Heart left ventricle (tissue), 16 donors: ENCODE measurements at regions not wholly inside any gene's neighbourhood (a gene's known extent, or its start where the extent isn't known, plus 50 kb on each side); places are given as distances from the start of the nearest gene placed in this dataset.

Experiments
- ATAC-seq, 4 donors: fragments of 200-7000 bp; cut with Tn5 transposase; one replicate each; pipeline ENCODE4 v1.9.1; 2020 to 2022; ENCODE audit warnings: moderate library complexity in 4 of 4, mild to moderate bottlenecking in 3 of 4, moderate number of reproducible peaks in 1 of 4
- DNase-seq, 5 donors: peaks; one replicate each; pipeline ENCODE4 v3.0.0-alpha.2; 2020
- H3K27ac ChIP-seq, 12 donors: fragments of 200-600 bp; sonication (generic) in 4 of 12; one replicate each; pipeline versions ENCODE4 v1.5.0 to v1.8.0; 2016 to 2022; ENCODE audit warnings: mild to moderate bottlenecking in 2 of 12
- H3K27me3 ChIP-seq, 9 donors: fragments of 200-600 bp; sonication (generic) in 2 of 9; one replicate each; pipeline versions ENCODE4 v1.5.1 to v1.8.0; 2016 to 2022; ENCODE audit warnings: mild to moderate bottlenecking in 3 of 9
- H3K36me3 ChIP-seq, 9 donors: fragments of 200-600 bp; sonication (generic) in 2 of 9; one replicate each; pipeline versions ENCODE4 v1.5.0 to v1.8.0; 2018 to 2022; ENCODE audit warnings: mild to moderate bottlenecking in 2 of 9
- H3K4me1 ChIP-seq, 12 donors: fragments of 200-600 bp; sonication (generic) in 4 of 12; one replicate each; pipeline versions ENCODE4 v1.5.0 to v1.8.0; 2016 to 2022; ENCODE audit warnings: mild to moderate bottlenecking in 3 of 12
- H3K4me3 ChIP-seq, 12 donors: fragments of 200-600 bp; sonication (generic) in 4 of 12; one replicate each; pipeline versions ENCODE4 v1.5.0 to v1.8.0; 2017 to 2022; ENCODE audit warnings: mild to moderate bottlenecking in 9 of 12, moderate library complexity in 4 of 12
- H3K9me3 ChIP-seq, 12 donors: fragments of 200-600 bp; sonication (generic) in 4 of 12; one replicate each; pipeline versions ENCODE4 v1.5.0 to v1.8.0; 2016 to 2022; ENCODE audit warnings: mild to moderate bottlenecking in 1 of 12
- POLR2A ChIP-seq, 2 donors: fragments of 450-650 bp; IDR thresholded peaks; one replicate each; pipeline ENCODE4 v1.6.1; 2017; ENCODE audit warnings: antibody characterized with exemption in 2 of 2, mild to moderate bottlenecking in 2 of 2, moderate library complexity in 2 of 2
- WGBS, 4 donors: extraction: QIAGEN DNeasy Blood & Tissue Kit in 2 of 4; methylation state at CpG; one replicate each; pipeline versions ENCODE4 v1.1.5 to v1.1.7; 2013 to 2018; 5-methylcytosine and 5-hydroxymethylcytosine counted together
- intact Hi-C, 10 donors: fragments of 100-400 bp; cut with DNase I; formaldehyde crosslinking; loops; one replicate each; pipeline versions ENCODE4 v1.11.1 to v1.14.2; 2022
- TF ChIP-seq, protein P1 (sequence below), 12 donors: fragments of 200-600 bp; sonication (generic) in 4 of 12; IDR thresholded peaks; one replicate each; pipeline versions ENCODE4 v1.5.0 to v1.8.0; 2018 to 2022; ENCODE audit warnings: antibody characterized with exemption in 12 of 12, mild to moderate bottlenecking in 5 of 12
- donor health status: ischemic (EF 13 %, LVEDD 7.1; RV severe dilation, severe dysfunction).
- donor health status: healthy with polysubstance abuse.
- donor health status: DM: no; HTN: yes; CAD: no.
- donor health status: DM: no; HTN: no; CAD: no.
- donor health status: ischemic (EF 25% LVEDD 6.9; RV normal size, moderate dysfunction).
- donor health status: ischemic (EF 25% LVEDD 5.7; RV mildly dilated, moderate dysfunction).
- donor health status: healthy.
- donor health status: DM: yes; HTN: yes; CAD: no.
- donor health status: ischemic (EF 35%, LVEDD 5.7; RV mildly dilated, moderate dysfunction).
- donor health status: nonischemic (EF 11% LVEDD 7.7; RV severe dilation, severe dysfunction).
- donor health status: DM: yes; HTN: yes; CAD: no.
- donor health status: PGD.
- donor health status: ischemic (EF 29% LVEDD 5.4; RV normal size, mild dysfunction).
- donor health status: nonischemic (EF 23%, LVEDD 6.1; RV moderate dilation, normal function).

DNA sequence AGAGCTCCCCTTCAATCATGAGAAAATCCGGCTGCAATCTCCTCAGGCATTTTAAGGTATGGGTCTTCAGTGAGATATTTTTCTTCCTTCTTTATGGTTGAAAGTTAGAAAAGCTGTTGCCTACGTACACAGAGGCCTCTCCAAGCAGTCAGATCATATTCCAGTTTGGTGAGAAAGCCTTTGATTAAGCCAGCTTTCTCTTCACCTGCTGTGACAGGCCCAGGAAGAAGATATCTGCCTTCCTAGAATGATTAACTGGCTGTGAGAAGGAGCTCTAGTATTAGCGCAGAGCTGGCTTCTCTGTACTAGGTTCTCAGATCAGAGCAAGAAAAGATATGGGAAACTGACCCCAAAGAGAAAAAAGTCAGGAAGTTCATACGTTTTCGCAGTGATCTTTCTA, 585.0 kb upstream of the CHAC2 start:
- intact Hi-C loops, result no loop called here
- 75 to 89% (median 79%) methylated on average over 5 of the region's 5 CpGs for WGBS, 4 donors
- no peak overlapping the region for H3K27ac ChIP-seq
- H3K36me3 ChIP-seq, result no peaks in the 10 kb centered on the region
- TF ChIP-seq POLR2A (IDR thresholded peaks at IDR 0.05), result no peak
- TF ChIP-seq, protein P1, sequence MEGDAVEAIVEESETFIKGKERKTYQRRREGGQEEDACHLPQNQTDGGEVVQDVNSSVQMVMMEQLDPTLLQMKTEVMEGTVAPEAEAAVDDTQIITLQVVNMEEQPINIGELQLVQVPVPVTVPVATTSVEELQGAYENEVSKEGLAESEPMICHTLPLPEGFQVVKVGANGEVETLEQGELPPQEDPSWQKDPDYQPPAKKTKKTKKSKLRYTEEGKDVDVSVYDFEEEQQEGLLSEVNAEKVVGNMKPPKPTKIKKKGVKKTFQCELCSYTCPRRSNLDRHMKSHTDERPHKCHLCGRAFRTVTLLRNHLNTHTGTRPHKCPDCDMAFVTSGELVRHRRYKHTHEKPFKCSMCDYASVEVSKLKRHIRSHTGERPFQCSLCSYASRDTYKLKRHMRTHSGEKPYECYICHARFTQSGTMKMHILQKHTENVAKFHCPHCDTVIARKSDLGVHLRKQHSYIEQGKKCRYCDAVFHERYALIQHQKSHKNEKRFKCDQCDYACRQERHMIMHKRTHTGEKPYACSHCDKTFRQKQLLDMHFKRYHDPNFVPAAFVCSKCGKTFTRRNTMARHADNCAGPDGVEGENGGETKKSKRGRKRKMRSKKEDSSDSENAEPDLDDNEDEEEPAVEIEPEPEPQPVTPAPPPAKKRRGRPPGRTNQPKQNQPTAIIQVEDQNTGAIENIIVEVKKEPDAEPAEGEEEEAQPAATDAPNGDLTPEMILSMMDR (IDR thresholded peaks at IDR 0.05), result no peak
- H3K9me3 ChIP-seq, result no peaks in the 10 kb centered on the region
- DNase-seq (no peak), ATAC-seq (no peak)
- peaks cover 0 to 9% (median 0%) of the 10 kb centered on the region in 12 donors for H3K4me1 ChIP-seq
- no peak overlapping the region for H3K4me3 ChIP-seq
- H3K27me3 ChIP-seq, result no peaks in the 10 kb centered on the region

DNA sequence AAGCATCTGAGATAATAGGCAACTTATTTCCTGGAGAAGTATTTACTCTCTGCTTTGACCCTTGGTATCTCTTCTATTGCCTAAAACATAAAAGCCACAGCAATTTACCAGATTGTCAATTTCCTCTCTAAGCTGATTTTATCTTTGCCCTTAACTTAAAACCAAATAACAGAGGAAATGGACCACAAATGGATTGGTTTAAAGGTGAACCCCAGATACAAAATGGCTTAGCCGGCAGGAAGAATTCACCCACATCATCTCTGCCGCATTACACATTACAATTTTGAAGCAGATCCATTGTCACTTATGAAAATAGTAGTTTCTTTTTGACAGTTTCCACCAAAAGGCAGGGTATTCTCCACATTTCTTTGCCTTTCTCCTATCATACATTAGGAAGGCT, 585.8 kb upstream of the CHAC2 start:
- no peak for ATAC-seq
- intact Hi-C loops, result no loop called here
- H3K27me3 ChIP-seq, result no peaks in the 10 kb centered on the region
- no peak overlapping the region for H3K4me3 ChIP-seq
- H3K4me1 ChIP-seq, result peaks cover 0 to 9% (median 0%) of the 10 kb centered on the region in 12 donors
- WGBS, 4 donors, result 44 to 70% (median 57%) methylated on average over 2 of the region's 2 CpGs
- no peak overlapping the region for H3K27ac ChIP-seq
- TF ChIP-seq, protein P1 (IDR thresholded peaks at IDR 0.05), result no peak
- TF ChIP-seq POLR2A (IDR thresholded peaks at IDR 0.05), result no peak
- DNase-seq, result no peak
- H3K9me3 ChIP-seq, result no peaks in the 10 kb centered on the region
- no peaks in the 10 kb centered on the region for H3K36me3 ChIP-seq

DNA sequence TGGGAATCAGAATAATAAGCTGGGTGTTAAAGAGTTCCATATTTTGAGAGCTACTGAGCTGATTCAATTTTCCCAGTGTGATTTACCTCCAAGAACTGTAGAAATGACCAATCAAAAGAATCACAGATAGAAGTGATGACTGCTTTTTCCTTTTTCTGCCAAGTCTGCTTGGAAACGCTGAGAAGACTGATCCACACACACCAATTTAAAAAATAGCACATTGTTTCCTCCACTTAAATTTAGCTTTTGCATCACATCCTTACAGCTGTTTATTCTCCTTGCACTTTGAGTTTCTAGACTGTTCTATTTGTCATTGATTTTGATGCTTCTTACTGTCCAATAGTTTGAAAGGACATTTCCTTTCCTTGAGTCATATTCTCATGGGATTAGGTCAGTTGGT, 590.3 kb upstream of the CHAC2 start:
- Histone ChIP-seq H3K27me3 (no peaks in the 10 kb centered on the region), H3K27ac (peak overlapping the region in 2 of 12 donors; percentile 6 to 22), H3K4me1 (peaks cover 0 to 12% (median 0%) of the 10 kb centered on the region in 12 donors), H3K4me3 (no peak overlapping the region), H3K36me3 (no peaks in the 10 kb centered on the region), H3K9me3 (no peaks in the 10 kb centered on the region)
- intact Hi-C loops, result no loop called here
- DNase-seq, result no peak
- ATAC-seq, result peak in 3 of 4 donors; percentile 67 to 86 (median 67)
- 19 to 32% (median 22%) methylated on average over 1 of the region's 1 CpG for WGBS, 4 donors
- TF ChIP-seq, protein P1 (IDR thresholded peaks at IDR 0.05), result no peak
- TF ChIP-seq POLR2A (IDR thresholded peaks at IDR 0.05), result no peak

DNA sequence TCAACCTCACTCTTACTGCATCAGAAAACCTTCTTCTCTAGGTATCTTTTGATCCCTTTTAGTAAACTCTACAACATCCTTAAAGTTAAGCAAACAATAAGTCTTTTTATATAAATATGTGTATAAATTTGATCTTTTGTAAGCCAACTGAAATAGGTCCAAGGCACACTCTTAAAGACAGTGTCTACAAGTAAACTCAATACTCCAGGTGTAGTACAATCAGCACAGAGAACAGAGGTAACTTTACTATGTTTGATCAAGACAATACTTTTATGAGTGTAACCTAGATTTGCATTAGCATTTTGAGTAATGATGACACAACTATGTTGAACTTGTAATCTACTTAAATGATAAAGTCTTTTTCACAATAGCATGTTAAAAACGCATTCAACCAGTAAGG, 593.1 kb upstream of the CHAC2 start:
- no peak overlapping the region for H3K27ac ChIP-seq
- WGBS, 4 donors, result 92 to 99% (median 93%) methylated on average over 1 of the region's 1 CpG
- no peaks in the 10 kb centered on the region for H3K9me3 ChIP-seq
- DNase-seq (no peak), ATAC-seq (no peak)
- intact Hi-C loops, result loop anchor here in 1 of 10 donors (5.0 kb wide), 1 partner anchor 73 kb away; no protein-coding TSS in a partner anchor
- H3K4me1 ChIP-seq, result peaks cover 0 to 12% (median 0%) of the 10 kb centered on the region in 12 donors
- H3K36me3 ChIP-seq, result no peaks in the 10 kb centered on the region
- TF ChIP-seq POLR2A (IDR thresholded peaks at IDR 0.05), result no peak
- TF ChIP-seq, protein P1 (IDR thresholded peaks at IDR 0.05), result no peak
- H3K4me3 ChIP-seq, result no peak overlapping the region
- H3K27me3 ChIP-seq, result no peaks in the 10 kb centered on the region
